HG03135 (cell line): ENCODE measurements at regions not wholly inside any gene's neighbourhood (a gene's known extent, or its start where the extent isn't known, plus 50 kb on each side); places are given as distances from the start of the nearest gene placed in this dataset.
"Not testable (repeated sequence)": the region's sequence is repeated elsewhere in the genome, so short reads cannot be mapped to it uniquely, and the experiment has no call there.

Source experiments
- ATAC-seq: cut with Tn5 transposase; IDR thresholded peaks from one replicate; pipeline ENCODE4 v1.9.1; 2021; ENCODE audit warnings: mild to moderate bottlenecking, moderate library complexity; ENCODE audit not compliant: unreplicated experiment

GRCh38 chr6:72530750-72531149, 91.1 kb upstream of the KCNQ5 start:
- ATAC-seq = no peak

- ATAC-seq = no peak
Observed at GRCh38 chr6:72533606-72534005, 88.3 kb upstream of the KCNQ5 start.

DNA sequence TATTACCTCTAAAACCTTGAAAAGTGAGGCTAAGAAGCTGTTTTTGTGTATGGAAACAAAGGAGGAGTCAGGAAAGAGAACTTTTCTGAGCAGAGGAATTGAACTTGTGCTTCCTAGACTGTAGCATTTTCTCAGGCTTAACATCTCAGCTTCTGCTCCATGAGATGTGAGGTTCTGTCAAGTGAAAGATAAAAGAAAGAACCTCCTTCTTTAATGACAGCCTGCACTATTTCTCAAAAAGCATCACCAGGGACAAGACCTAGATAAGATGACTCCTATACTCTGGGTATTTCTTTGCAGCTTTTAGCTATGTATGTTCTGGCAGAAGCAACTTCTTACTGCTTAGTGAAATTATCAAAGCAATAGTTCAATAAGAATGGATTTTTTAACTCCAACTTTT, 87.6 kb upstream of the KCNQ5 start:
- ATAC-seq = no peak

GRCh38 chr6:72535124-72535523, 86.7 kb upstream of the KCNQ5 start:
- ATAC-seq = no peak

DNA sequence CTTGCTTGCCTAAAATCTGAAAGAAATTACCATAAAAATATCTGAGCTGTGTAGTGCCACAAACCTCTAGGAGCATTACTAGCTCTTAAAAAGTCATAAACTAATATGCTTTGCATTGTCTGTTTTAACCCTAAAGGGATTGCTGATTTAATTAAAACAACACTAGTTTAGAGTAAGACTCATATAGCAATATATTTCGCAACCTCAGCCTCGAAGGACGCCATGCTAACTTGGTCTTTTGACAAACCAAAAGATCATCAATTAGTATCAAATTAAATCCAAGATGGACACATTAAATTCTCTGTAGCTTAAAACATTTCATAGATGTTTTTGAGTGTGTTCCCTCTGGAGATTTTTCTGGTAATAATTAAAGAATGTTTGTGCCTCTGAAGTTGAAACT, 74.8 kb upstream of the KCNQ5 start:
- ATAC-seq = no peak

DNA sequence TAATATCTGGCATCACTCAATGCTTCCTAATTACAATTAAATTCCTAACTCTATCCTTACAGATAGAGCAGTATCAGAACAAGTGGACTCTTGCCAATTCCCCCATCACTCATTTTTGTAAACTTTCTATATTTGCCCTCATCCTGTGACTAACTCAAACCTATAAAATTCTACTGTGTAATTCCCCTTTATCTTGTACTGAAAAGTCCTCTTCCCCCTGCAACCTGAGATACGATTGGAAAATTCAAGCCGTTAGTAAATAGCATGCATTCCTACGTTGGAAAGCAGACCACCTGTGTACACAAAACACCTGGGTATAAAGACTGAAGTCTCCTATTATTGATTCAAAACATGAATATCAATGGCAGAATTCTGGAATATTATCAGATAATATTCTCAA, 70.4 kb upstream of the KCNQ5 start:
- ATAC-seq = no peak

GRCh38 chr6:72552938-72553337, 68.9 kb upstream of the KCNQ5 start:
- no peak for ATAC-seq

DNA sequence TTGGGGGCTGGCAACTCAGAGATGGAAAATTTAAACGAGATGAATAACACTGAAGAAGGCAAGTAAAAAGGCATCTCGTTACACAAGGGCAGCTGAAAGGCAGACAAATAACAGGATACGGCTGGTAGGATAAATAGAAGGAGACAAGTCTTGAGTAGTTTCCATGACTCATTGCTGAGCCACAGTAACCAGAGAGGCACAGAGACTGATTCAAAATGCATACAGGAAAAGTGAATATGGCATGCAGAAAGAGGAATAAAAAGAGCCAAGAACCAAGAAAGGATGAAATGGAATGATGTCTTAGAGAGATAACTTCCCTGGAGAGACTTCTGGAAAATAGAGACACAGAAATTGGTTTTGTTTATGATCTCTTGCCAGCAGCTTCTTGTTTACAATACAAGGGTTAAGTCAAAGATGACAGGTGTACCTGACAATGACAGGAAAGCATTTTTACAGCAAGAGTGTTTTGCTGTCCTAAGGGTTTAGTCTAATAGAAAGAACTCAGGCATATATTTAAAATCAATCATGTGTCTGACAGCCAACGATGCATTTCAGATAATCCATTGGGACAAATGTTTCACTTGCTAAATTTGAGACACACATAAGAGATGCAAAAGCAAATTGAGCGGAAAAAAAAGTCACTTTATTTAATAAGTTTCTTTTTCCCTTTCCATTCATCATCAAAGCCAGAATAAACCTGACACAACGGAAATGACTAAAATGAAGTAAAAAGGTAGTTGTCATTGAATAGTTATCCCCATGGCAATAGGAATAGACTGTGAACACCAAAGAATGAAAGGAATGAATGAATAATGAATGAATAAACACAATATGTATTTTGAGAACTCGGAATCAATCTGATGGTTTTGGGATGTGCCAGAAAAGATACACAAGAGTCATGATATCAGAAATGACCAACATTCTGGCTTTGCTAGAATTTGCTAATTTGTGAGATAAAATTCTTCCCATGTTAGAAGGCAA, 68.0 kb upstream of the KCNQ5 start:
- ATAC-seq = no peak

DNA sequence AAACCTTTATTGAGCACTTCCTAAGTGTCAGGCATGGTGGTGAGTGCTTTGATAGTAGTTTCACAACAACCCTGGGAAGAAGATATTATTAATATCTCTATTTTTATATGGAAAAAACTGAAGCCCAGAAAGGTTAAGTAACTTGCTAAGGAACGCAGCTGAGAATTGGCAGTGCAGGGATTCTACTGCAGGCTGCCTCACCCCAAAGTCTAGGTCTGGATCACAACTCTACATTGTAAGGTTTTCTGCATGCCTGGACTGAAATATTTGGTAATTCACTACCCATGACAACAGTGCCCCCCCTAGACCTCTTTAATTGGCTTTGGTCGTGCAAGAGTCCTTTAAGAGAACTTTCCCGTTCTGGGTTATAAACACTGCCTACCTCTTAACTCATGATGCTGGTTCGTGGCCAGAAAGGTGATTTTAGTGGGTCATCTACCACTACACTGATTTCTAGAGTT, 67.1 kb upstream of the KCNQ5 start:
- no peak for ATAC-seq

DNA sequence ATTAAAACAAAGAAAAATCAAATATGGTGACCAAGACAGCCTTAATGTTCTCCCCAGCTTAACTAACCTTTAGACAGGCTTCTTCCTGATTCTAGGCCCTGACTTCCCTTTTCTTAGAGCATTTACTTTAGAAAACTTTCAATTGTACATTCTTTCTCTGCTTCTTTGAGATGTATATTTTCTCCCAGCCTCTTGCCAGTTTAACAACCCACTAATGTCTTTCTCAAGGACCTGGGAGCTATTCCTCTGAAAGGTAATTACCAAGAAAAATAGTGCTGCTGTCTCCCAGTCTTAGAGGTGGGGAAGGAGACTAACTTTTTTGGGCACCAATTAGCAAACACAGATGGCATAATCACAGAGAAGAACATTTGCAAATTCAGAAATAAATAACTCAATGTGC, 62.8 kb upstream of the KCNQ5 start:
- ATAC-seq = no peak

DNA sequence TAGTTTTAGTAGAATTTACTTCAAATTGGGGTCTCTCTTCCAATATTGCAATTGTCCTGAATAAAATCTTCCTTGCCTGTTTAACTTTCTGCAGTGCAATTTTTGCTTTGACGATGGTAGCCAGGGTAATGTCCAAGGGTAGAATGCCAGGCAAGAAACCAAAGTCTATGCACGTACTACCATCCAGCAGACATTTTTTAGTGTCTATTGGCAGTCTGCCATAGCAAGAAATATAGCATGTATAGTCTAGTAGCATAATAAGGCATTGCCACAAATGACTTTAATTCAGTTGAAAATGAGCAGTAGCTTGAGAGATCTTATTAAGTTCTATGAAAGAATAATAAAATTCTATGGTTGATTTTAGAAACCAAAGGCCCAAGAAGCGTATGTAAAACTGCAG, 62.3 kb upstream of the KCNQ5 start:
- ATAC-seq = no peak

DNA sequence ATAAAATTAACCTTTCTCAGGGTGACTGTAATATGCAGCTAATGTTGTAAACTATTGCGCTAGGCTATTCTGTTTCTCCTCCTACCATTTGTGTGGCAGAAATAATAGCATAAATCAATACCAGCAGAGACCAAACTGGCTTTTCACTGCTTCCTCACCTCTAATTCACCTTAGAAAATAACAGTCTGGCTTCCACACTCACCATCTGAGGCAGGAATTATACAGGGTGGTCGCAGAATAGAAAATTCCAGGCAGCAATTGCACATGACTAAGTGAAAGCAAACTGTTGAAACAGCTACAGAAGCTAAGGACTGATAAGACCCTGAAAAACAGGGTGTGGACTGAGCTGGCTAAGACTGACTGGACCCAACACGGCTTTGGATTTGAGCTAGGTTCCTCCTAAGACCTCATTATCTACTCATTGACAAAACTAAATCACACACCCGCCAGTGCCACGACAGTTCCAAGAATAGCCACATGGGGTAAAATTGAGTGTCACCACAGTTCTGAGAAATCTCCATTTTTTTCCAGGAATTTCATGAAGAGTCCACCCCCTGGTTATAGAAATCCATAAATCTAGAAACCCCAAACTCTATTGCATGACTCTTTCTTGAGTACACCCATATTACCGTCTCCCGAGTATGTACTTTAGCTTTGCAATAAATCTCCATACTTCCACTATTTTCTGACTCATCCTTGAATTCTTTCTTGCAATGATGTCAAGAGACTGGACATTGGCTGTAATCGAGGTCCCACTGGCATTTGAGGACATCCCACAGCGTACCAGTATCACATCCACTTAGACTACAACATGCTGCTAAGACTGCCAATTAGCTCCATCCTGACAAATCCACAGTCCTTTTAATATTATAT, 60.9 kb upstream of the KCNQ5 start:
- no peak for ATAC-seq

- no peak for ATAC-seq
Observed at GRCh38 chr6:72561629-72562028, 60.2 kb upstream of the KCNQ5 start.

DNA sequence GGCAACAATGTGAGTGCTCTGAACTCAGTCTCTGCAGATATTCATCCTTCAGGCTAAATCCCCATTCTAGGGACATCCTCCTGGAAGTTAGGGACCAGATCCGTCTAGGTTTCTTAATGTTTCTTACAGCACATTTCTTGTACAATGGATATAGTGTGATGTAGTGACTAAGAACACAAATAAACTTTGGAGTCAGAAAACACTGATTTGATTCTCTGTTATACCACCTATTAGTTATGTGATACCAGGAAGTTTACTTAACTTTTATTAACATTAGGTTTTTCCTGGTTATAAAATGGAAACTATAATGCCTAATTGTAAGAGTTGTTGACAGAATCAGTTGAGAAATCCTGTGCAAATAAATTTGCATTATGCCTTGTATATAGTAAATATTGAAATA, 57.6 kb upstream of the KCNQ5 start:
- no peak for ATAC-seq

- not testable (repeated sequence) for ATAC-seq
Observed at GRCh38 chr6:72571993-72572392, 49.9 kb upstream of the KCNQ5 start.
